ENCODE measurements at regions not wholly inside any gene's neighbourhood (a gene's known extent, or its start where the extent isn't known, plus 50 kb on each side); places are given as distances from the start of the nearest gene placed in this dataset.

GRCh38 chr1:106465666-106466065, 590.8 kb upstream of the PRMT6 start:
- H3K27me3 ChIP-seq (ENCODE audit: control insufficient read depth in 2 of 2, insufficient read depth in 2 of 2, low read length in 2 of 2), result no peaks in the 10 kb centered on the region
- intact Hi-C loops (cut with micrococcal nuclease), result no loop called here
- CTCF ChIA-PET, result no interaction called here
- H3K9me1 ChIP-seq (replicated peaks; ENCODE audit: control insufficient read depth, extremely low read depth, insufficient read depth, low read length), result no peaks in the 10 kb centered on the region
- POLR2A ChIA-PET, result no interaction called here
- no TSS peak for BruUV-seq (replicated peaks)
- no peak overlapping the region for H3K27ac ChIP-seq (ENCODE audit: insufficient read depth, low read depth, low read length)
- no peaks in the 10 kb centered on the region for H3K36me3 ChIP-seq (ENCODE audit: control insufficient read depth in 2 of 2, extremely low read depth in 1 of 2, insufficient read depth in 2 of 2, low read length in 2 of 2)
- DNase-seq (ENCODE audit: low read depth, low spot score), result no peak
- no peaks in the 10 kb centered on the region for H3K9me3 ChIP-seq (replicated peaks; ENCODE audit: control insufficient read depth, insufficient read depth, low read length)
- no peak overlapping the region for H3K9ac ChIP-seq (replicated peaks; ENCODE audit: extremely low read depth, insufficient read depth, low read length)
- no peak overlapping the region for H3K4me3 ChIP-seq (replicated peaks in 1 of 3; ENCODE audit: insufficient read depth in 1 of 3, low read depth in 1 of 3, low read length in 3 of 3)
- TF ChIP-seq GATA2 (IDR thresholded peaks at IDR 0.05; ENCODE audit: insufficient read depth, insufficient read length, low read depth, low read length), result no peak
- no peak for TF ChIP-seq CTCF (IDR thresholded peaks at IDR 0.05; ENCODE audit: extremely low read depth in 1 of 2, insufficient read depth in 1 of 2, low read depth in 1 of 2, low read length in 2 of 2)
- TF ChIP-seq, protein P1, sequence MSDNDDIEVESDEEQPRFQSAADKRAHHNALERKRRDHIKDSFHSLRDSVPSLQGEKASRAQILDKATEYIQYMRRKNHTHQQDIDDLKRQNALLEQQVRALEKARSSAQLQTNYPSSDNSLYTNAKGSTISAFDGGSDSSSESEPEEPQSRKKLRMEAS (IDR thresholded peaks at IDR 0.05; ENCODE audit: insufficient read depth, insufficient read length), result no peak
- no peak for TF ChIP-seq JUN (IDR thresholded peaks at IDR 0.05; ENCODE audit: borderline replicate concordance, insufficient read depth, insufficient read length, low read depth)
- TF ChIP-seq POLR2AphosphoS5 (IDR thresholded peaks at IDR 0.05; ENCODE audit: insufficient read depth, low read depth, low read length), result no peak
- no peak for TF ChIP-seq MYC (IDR thresholded peaks at IDR 0.05; ENCODE audit: low read depth, low read length)
- no peak for TF ChIP-seq POLR2A (IDR thresholded peaks at IDR 0.05; ENCODE audit: low read depth, low read length)
- no peak for TF ChIP-seq EZH2 (IDR thresholded peaks at IDR 0.05; ENCODE audit: borderline replicate concordance, low read depth, low read length, severe bottlenecking)
- no peak for TF ChIP-seq FOS (IDR thresholded peaks at IDR 0.05; ENCODE audit: borderline replicate concordance, insufficient read depth, low read length)
- H4K20me1 ChIP-seq (replicated peaks; ENCODE audit: control insufficient read depth, extremely low read depth, insufficient read depth, low read length), result no peaks in the 10 kb centered on the region
- H3K79me2 ChIP-seq (ENCODE audit: control insufficient read depth, insufficient read depth, low read length), result no peaks in the 10 kb centered on the region
- no peak overlapping the region for H2AFZ ChIP-seq (ENCODE audit: low read depth, low read length)
- H3K4me2 ChIP-seq (ENCODE audit: insufficient read depth, low read length), result no peak overlapping the region
- dilution Hi-C loops (cut with MboI; ENCODE audit: extremely low pct_ligation_motif_present, low sequenced_read_pairs), result no loop called here
- FAIRE-seq, result no peak
- no peaks in the 10 kb centered on the region for H3K4me1 ChIP-seq (ENCODE audit: control insufficient read depth, extremely low read depth, insufficient read depth, low read length)

All from endothelial cell of umbilical vein (primary cell).